ENCODE measurements at regions not wholly inside any gene's neighbourhood (a gene's known extent, or its start where the extent isn't known, plus 50 kb on each side); places are given as distances from the start of the nearest gene placed in this dataset.

- Histone ChIP-seq H3K9ac (ENCODE audit: low read length in 5 of 5) (no peak overlapping the region), H3K27ac (ENCODE audit: low read depth, low read length) (no peak overlapping the region), H3K4me3 (ENCODE audit: low read depth in 1 of 5, low read length in 5 of 5) (no peak overlapping the region), H3K4me1 (ENCODE audit: control insufficient read depth in 5 of 5, insufficient read depth in 5 of 5, low read length in 5 of 5) (no peaks in the 10 kb centered on the region), H3K36me3 (ENCODE audit: control insufficient read depth in 5 of 5, insufficient read depth in 5 of 5, low read length in 5 of 5) (no peaks in the 10 kb centered on the region), H3K27me3 (ENCODE audit: control insufficient read depth in 5 of 5, insufficient read depth in 4 of 5, low read length in 5 of 5) (no peaks in the 10 kb centered on the region), H3K9me3 (ENCODE audit: control insufficient read depth in 5 of 5, low read length in 5 of 5) (peaks cover 3 to 18% (median 6%) of the 10 kb centered on the region in 5 donors)
These were observed 189.4 kb upstream of the FBXO33 start for GRCh38 chr14:39621678-39622077.

GRCh38 chr14:39621223-39621622 lies 189.0 kb upstream of the FBXO33 start:
- Histone ChIP-seq H3K27ac (ENCODE audit: low read depth, low read length) (no peak overlapping the region), H3K9ac (ENCODE audit: low read length in 5 of 5) (no peak overlapping the region), H3K36me3 (ENCODE audit: control insufficient read depth in 5 of 5, insufficient read depth in 5 of 5, low read length in 5 of 5) (no peaks in the 10 kb centered on the region), H3K27me3 (ENCODE audit: control insufficient read depth in 5 of 5, insufficient read depth in 4 of 5, low read length in 5 of 5) (no peaks in the 10 kb centered on the region), H3K4me1 (ENCODE audit: control insufficient read depth in 5 of 5, insufficient read depth in 5 of 5, low read length in 5 of 5) (no peaks in the 10 kb centered on the region), H3K4me3 (ENCODE audit: low read depth in 1 of 5, low read length in 5 of 5) (no peak overlapping the region), H3K9me3 (ENCODE audit: control insufficient read depth in 5 of 5, low read length in 5 of 5) (peaks cover 3 to 18% (median 6%) of the 10 kb centered on the region in 5 donors)

GRCh38 chr14:39617537-39617936 lies 185.3 kb upstream of the FBXO33 start:
- Histone ChIP-seq H3K27me3 (ENCODE audit: control insufficient read depth in 5 of 5, insufficient read depth in 4 of 5, low read length in 5 of 5) (no peaks in the 10 kb centered on the region), H3K36me3 (ENCODE audit: control insufficient read depth in 5 of 5, insufficient read depth in 5 of 5, low read length in 5 of 5) (no peaks in the 10 kb centered on the region), H3K4me3 (ENCODE audit: low read depth in 1 of 5, low read length in 5 of 5) (no peak overlapping the region), H3K27ac (ENCODE audit: low read depth, low read length) (no peak overlapping the region), H3K4me1 (ENCODE audit: control insufficient read depth in 5 of 5, insufficient read depth in 5 of 5, low read length in 5 of 5) (no peaks in the 10 kb centered on the region), H3K9ac (ENCODE audit: low read length in 5 of 5) (no peak overlapping the region), H3K9me3 (ENCODE audit: control insufficient read depth in 5 of 5, low read length in 5 of 5) (peaks cover 3 to 13% (median 5%) of the 10 kb centered on the region in 5 donors)

GRCh38 chr14:39615352-39615751 lies 183.1 kb upstream of the FBXO33 start:
- Histone ChIP-seq H3K9ac (ENCODE audit: low read length in 5 of 5) (no peak overlapping the region), H3K9me3 (ENCODE audit: control insufficient read depth in 5 of 5, low read length in 5 of 5) (peaks cover 0 to 3% (median 0%) of the 10 kb centered on the region in 5 donors), H3K36me3 (ENCODE audit: control insufficient read depth in 5 of 5, insufficient read depth in 5 of 5, low read length in 5 of 5) (no peaks in the 10 kb centered on the region), H3K4me3 (ENCODE audit: low read depth in 1 of 5, low read length in 5 of 5) (no peak overlapping the region), H3K27me3 (ENCODE audit: control insufficient read depth in 5 of 5, insufficient read depth in 4 of 5, low read length in 5 of 5) (no peaks in the 10 kb centered on the region), H3K27ac (ENCODE audit: low read depth, low read length) (no peak overlapping the region), H3K4me1 (ENCODE audit: control insufficient read depth in 5 of 5, insufficient read depth in 5 of 5, low read length in 5 of 5) (no peaks in the 10 kb centered on the region)

- Histone ChIP-seq H3K36me3 (ENCODE audit: control insufficient read depth in 5 of 5, insufficient read depth in 5 of 5, low read length in 5 of 5) (no peaks in the 10 kb centered on the region), H3K4me3 (ENCODE audit: low read depth in 1 of 5, low read length in 5 of 5) (no peak overlapping the region), H3K27me3 (ENCODE audit: control insufficient read depth in 5 of 5, insufficient read depth in 4 of 5, low read length in 5 of 5) (no peaks in the 10 kb centered on the region), H3K9ac (ENCODE audit: low read length in 5 of 5) (no peak overlapping the region), H3K9me3 (ENCODE audit: control insufficient read depth in 5 of 5, low read length in 5 of 5) (no peaks in the 10 kb centered on the region), H3K4me1 (ENCODE audit: control insufficient read depth in 5 of 5, insufficient read depth in 5 of 5, low read length in 5 of 5) (no peaks in the 10 kb centered on the region), H3K27ac (ENCODE audit: low read depth, low read length) (no peak overlapping the region)
These were observed 182.2 kb upstream of the FBXO33 start for GRCh38 chr14:39614297-39614923.

GRCh38 chr14:39609119-39609518 lies 176.9 kb upstream of the FBXO33 start:
- Histone ChIP-seq H3K9ac (ENCODE audit: low read length in 5 of 5) (no peak overlapping the region), H3K36me3 (ENCODE audit: control insufficient read depth in 5 of 5, insufficient read depth in 5 of 5, low read length in 5 of 5) (no peaks in the 10 kb centered on the region), H3K27me3 (ENCODE audit: control insufficient read depth in 5 of 5, insufficient read depth in 4 of 5, low read length in 5 of 5) (no peaks in the 10 kb centered on the region), H3K27ac (ENCODE audit: low read depth, low read length) (no peak overlapping the region), H3K9me3 (ENCODE audit: control insufficient read depth in 5 of 5, low read length in 5 of 5) (no peaks in the 10 kb centered on the region), H3K4me3 (ENCODE audit: low read depth in 1 of 5, low read length in 5 of 5) (no peak overlapping the region), H3K4me1 (ENCODE audit: control insufficient read depth in 5 of 5, insufficient read depth in 5 of 5, low read length in 5 of 5) (no peaks in the 10 kb centered on the region)

GRCh38 chr14:39607978-39608377 lies 175.7 kb upstream of the FBXO33 start:
- no peaks in the 10 kb centered on the region for H3K4me1 ChIP-seq (ENCODE audit: control insufficient read depth in 5 of 5, insufficient read depth in 5 of 5, low read length in 5 of 5)
- no peak overlapping the region for H3K9ac ChIP-seq (ENCODE audit: low read length in 5 of 5)
- H3K36me3 ChIP-seq (ENCODE audit: control insufficient read depth in 5 of 5, insufficient read depth in 5 of 5, low read length in 5 of 5): no peaks in the 10 kb centered on the region
- no peak overlapping the region for H3K27ac ChIP-seq (ENCODE audit: low read depth, low read length)
- H3K4me3 ChIP-seq (ENCODE audit: low read depth in 1 of 5, low read length in 5 of 5): no peak overlapping the region
- no peaks in the 10 kb centered on the region for H3K27me3 ChIP-seq (ENCODE audit: control insufficient read depth in 5 of 5, insufficient read depth in 4 of 5, low read length in 5 of 5)
- H3K9me3 ChIP-seq (ENCODE audit: control insufficient read depth in 5 of 5, low read length in 5 of 5): no peaks in the 10 kb centered on the region

- H3K4me3 ChIP-seq (ENCODE audit: low read depth in 1 of 5, low read length in 5 of 5): no peak overlapping the region
- no peaks in the 10 kb centered on the region for H3K27me3 ChIP-seq (ENCODE audit: control insufficient read depth in 5 of 5, insufficient read depth in 4 of 5, low read length in 5 of 5)
- no peak overlapping the region for H3K27ac ChIP-seq (ENCODE audit: low read depth, low read length)
- no peak overlapping the region for H3K9ac ChIP-seq (ENCODE audit: low read length in 5 of 5)
- H3K9me3 ChIP-seq (ENCODE audit: control insufficient read depth in 5 of 5, low read length in 5 of 5): no peaks in the 10 kb centered on the region
- H3K4me1 ChIP-seq (ENCODE audit: control insufficient read depth in 5 of 5, insufficient read depth in 5 of 5, low read length in 5 of 5): no peaks in the 10 kb centered on the region
- H3K36me3 ChIP-seq (ENCODE audit: control insufficient read depth in 5 of 5, insufficient read depth in 5 of 5, low read length in 5 of 5): no peaks in the 10 kb centered on the region
These were observed 171.7 kb upstream of the FBXO33 start for GRCh38 chr14:39603942-39604341.

- no peaks in the 10 kb centered on the region for H3K27me3 ChIP-seq (ENCODE audit: control insufficient read depth in 5 of 5, insufficient read depth in 4 of 5, low read length in 5 of 5)
- no peak overlapping the region for H3K9ac ChIP-seq (ENCODE audit: low read length in 5 of 5)
These were observed 161.1 kb upstream of the FBXO33 start for GRCh38 chr14:39593377-39593776.

GRCh38 chr14:39592116-39592789 lies 160.0 kb upstream of the FBXO33 start:
- peaks cover 0 to 8% (median 0%) of the 10 kb centered on the region in 5 donors for H3K4me1 ChIP-seq (ENCODE audit: control insufficient read depth in 5 of 5, insufficient read depth in 5 of 5, low read length in 5 of 5)
- H3K36me3 ChIP-seq (ENCODE audit: control insufficient read depth in 5 of 5, insufficient read depth in 5 of 5, low read length in 5 of 5): no peaks in the 10 kb centered on the region
- H3K27me3 ChIP-seq (ENCODE audit: control insufficient read depth in 5 of 5, insufficient read depth in 4 of 5, low read length in 5 of 5): no peaks in the 10 kb centered on the region
- no peak overlapping the region for H3K9ac ChIP-seq (ENCODE audit: low read length in 5 of 5)
- peaks cover 0 to 3% (median 0%) of the 10 kb centered on the region in 5 donors for H3K9me3 ChIP-seq (ENCODE audit: control insufficient read depth in 5 of 5, low read length in 5 of 5)
- no peak overlapping the region for H3K4me3 ChIP-seq (ENCODE audit: low read depth in 1 of 5, low read length in 5 of 5)
- H3K27ac ChIP-seq (ENCODE audit: low read depth, low read length): no peak overlapping the region

More at GRCh38 chr14:39593377-39593776, 161.1 kb upstream of the FBXO33 start:
- Histone ChIP-seq H3K27ac (ENCODE audit: low read depth, low read length) (no peak overlapping the region), H3K9me3 (ENCODE audit: control insufficient read depth in 5 of 5, low read length in 5 of 5) (peaks cover 0 to 4% (median 0%) of the 10 kb centered on the region in 5 donors), H3K4me1 (ENCODE audit: control insufficient read depth in 5 of 5, insufficient read depth in 5 of 5, low read length in 5 of 5) (peaks cover 0 to 8% (median 0%) of the 10 kb centered on the region in 5 donors), H3K36me3 (ENCODE audit: control insufficient read depth in 5 of 5, insufficient read depth in 5 of 5, low read length in 5 of 5) (no peaks in the 10 kb centered on the region), H3K4me3 (ENCODE audit: low read depth in 1 of 5, low read length in 5 of 5) (no peak overlapping the region)
